GM12891 (cell line): ENCODE measurements at regions not wholly inside any gene's neighbourhood (a gene's known extent, or its start where the extent isn't known, plus 50 kb on each side); places are given as distances from the start of the nearest gene placed in this dataset.

Source experiments
- PAX5 ChIP-seq: IDR thresholded peaks from 2 replicates; pipeline ENCODE4 v1.6.1; 2011; ENCODE audit warnings: low read length, moderate library complexity, mild to moderate bottlenecking; ENCODE audit not compliant: insufficient read depth, severe bottlenecking
- POLR2A ChIP-seq: IDR thresholded peaks from 2 replicates; pipeline ENCODE4 v1.6.1; 2011; ENCODE audit warnings: low read depth, low read length, control low read depth
- POLR2AphosphoS5 ChIP-seq: IDR thresholded peaks from 2 replicates; pipeline ENCODE4 v1.6.1; 2011; ENCODE audit warnings: low read depth, low read length, control low read depth
- SPI1 ChIP-seq: IDR thresholded peaks from 2 replicates; pipeline ENCODE4 v1.6.1; 2011; ENCODE audit warnings: low read depth, low read length, control low read depth
- TAF1 ChIP-seq: IDR thresholded peaks from 2 replicates; pipeline ENCODE4 v1.6.1; 2011; ENCODE audit warnings: low read depth, low read length, control low read depth

DNA sequence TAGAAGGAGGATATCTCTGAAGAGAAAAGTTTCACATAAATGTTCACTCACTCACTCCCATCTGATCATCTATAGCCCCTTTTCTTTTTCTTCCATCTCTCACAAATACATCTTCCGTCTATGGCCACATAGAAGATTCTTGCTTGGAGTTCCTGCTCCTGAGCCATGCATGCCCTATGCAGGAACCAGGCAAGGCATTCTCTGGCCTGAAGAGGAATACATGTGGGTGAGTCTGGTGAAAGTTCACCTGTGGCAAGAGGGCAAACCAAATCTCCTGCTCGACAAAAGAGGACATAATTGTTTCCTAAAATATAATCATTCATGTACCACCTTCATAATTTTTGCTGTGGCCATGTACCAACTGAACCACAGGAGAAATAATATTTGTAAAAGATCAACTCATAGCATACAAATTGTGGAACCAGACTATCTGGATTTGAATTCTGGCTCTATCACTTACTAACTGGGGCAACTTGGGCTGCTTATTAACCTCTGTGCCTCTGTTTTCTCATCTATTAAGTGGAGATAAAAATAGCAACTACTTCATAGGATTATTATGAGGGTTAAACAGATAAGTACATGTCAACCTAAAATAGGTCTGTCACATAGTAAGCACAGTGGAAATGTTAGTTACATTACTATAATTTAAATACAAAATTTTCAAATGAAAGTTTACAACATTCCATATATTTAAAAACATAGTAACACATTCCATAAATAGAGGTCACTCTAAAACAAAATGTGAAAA is 121.2 kb upstream of the NFIB start:
- TF ChIP-seq POLR2A (no peak), TAF1 (no peak), PAX5 (no peak), POLR2AphosphoS5 (no peak), SPI1 (no peak)
